WI38 (cell line): ENCODE measurements at regions not wholly inside any gene's neighbourhood (a gene's known extent, or its start where the extent isn't known, plus 50 kb on each side); places are given as distances from the start of the nearest gene placed in this dataset.

Experiments
- H3K4me3 ChIP-seq: 2 replicates; pipeline ENCODE4 v1.5.1; 2011; ENCODE audit warnings: low read depth, mild to moderate bottlenecking, control low read depth, low read length
- CTCF ChIP-seq: IDR thresholded peaks from 2 replicates; pipeline ENCODE4 v1.5.1; 2012; ENCODE audit warnings: low read depth, mild to moderate bottlenecking, control low read depth, low read length

DNA sequence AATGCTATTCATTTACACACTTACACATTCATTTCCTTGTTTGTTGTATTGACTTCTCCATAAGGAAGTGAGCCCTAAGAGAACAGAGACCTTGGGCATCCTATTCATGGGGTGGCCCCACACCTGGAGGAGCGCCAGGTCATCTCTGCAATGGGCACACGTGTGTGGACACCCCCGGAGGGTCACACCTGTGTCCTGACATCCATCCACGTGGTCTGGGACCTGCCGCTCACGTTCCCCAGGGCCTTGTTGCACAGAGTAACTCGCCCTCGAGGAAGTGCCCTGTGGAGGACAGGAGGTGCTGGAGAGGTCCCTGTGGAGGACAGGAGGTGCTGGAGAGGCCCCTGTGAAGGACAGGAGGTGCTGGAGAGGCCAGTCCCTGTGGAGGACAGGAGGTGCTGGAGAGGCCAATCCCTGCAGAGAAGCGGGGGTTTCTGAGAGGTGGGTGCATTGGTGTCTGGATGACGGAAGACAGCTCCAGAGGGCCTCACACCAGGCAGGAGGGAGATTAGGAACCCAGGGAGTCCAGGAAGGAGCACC, 73.2 kb upstream of the GPC1 start:
- no peak overlapping the region for H3K4me3 ChIP-seq
- TF ChIP-seq CTCF = no peak

DNA sequence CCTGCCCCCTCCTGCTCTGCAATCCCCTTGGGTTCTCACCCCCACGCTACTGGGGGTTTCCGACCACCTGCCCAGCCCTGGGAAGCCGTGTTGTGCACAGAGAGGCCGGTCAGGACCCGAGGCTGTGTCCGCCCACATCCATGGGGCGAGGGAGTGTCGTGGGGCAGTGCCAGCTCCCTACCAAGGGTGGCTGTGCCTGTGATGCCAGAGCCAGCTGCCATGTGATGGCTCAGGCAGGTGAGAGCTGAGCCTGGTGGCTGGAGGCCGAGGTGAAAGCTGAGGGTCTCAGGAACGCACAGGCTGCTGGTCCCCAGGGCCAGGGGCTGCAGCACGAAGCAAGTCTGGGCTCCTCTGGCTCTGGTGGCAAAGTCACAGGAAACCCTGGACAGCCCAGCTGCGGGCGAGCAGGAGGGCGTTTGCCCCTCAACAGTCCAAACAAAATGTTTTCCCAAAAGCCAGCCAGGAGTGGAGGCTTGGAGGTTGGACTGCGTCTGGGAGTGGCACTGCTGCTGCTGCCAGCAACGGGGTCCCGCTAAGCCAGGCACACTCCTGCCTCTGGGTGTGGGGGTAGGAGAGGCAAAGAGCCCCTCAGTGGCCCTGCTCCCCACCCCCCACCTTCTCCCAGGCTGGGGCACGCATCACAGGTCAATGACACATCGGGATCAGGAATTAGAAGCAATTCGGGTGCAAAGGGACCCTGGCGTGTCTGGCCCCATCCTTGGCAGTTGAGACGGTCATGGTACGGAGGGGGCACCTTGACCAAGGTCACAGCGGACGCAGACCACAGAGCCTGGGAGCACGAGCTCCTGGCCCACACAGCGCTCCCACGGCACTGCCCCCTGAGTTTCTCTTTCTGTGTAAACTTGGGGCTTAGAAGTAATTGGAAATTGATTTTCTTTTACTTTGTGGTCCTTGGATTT, 72.4 kb upstream of the GPC1 start:
- TF ChIP-seq CTCF = no peak
- H3K4me3 ChIP-seq = no peak overlapping the region

DNA sequence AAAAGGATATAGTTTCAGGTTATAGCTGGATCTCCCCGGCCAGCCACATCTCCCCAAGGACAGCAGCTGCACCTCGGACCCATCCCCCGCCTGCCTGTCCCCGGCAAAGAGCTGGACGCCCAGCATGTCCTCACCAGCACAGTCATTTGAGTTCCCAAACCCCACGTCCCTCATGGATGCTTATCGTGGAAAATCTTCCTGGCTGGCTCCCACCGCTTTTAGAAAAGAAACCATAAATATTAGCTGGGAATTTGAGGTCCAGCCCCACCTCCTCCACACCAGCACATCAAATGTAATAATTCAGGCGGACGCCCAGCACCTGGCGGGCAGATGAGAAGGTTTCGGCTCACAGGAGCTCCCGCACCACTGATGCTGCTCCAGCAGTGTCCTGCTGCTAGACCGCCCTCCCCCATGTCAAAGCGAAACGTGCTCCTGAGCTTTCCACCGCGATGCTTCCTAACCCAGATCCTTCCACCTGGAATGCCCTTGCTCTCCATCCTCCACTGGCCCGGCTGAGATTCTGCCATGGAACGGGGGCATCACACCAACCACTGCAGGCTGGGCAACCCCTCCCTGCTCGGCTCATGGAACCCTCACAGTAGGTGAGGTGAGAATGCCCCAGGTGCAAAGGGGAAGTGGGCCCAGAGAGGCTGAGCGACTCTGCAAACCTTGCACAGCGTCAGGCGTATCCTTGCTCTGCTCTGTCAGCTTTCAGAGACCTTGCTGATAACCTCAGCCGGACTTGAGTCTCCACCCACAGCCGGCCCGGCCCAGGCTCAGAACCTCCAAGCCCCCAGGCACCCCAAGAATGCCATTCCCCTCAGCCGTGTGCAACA, 71.5 kb upstream of the GPC1 start:
- H3K4me3 ChIP-seq = no peak overlapping the region
- no peak for TF ChIP-seq CTCF

DNA sequence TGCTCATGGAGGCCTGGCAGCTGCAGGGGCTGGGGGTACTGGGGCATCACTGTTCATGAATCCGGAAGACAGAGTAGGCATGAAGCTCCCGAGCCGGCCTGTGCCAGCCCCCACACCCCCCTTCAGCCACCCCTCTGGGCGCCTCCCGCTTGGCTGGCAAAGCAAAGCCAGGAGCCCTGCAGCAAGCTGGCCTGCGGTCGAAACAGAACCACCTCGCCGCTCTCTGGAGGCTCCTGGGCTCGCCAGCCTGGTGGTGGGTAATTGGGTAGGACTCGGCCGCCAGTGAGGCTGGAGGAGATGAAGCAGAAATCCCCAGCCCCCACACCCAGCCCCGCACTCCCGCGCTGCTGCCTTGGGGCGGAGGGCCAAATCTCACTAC, 70.9 kb upstream of the GPC1 start:
- no peak overlapping the region for H3K4me3 ChIP-seq
- no peak for TF ChIP-seq CTCF

GRCh38 chr2:240364961-240365775, 70.3 kb upstream of the GPC1 start:
- H3K4me3 ChIP-seq = no peak overlapping the region
- no peak for TF ChIP-seq CTCF

- H3K4me3 ChIP-seq = no peak overlapping the region
- no peak for TF ChIP-seq CTCF
These were observed 69.4 kb upstream of the GPC1 start for GRCh38 chr2:240365971-240366471.
